ENCODE measurements at regions not wholly inside any gene's neighbourhood (a gene's known extent, or its start where the extent isn't known, plus 50 kb on each side); places are given as distances from the start of the nearest gene placed in this dataset.

DNA sequence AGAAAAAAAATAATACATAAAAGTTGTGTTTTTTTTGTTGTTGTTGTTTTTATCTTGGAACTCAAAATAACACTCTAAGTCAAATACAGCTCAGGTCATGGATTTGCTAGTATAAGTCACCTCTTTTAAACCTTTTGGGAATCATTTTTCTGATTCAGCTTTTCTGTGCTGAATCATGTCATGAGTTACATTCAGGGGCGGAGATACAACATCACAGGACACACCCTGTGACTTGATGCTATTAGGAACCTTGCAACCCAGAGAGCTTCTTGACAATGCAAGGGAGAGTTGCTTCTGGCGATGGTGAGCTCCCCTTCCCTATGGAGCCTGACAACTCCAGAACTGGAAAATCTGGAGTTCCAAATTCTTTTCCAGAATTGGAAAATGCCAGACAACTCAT, 358.3 kb upstream of the C16orf82 start:
- no peak for DNase-seq
- Histone ChIP-seq H3K4me1 (no peaks in the 10 kb centered on the region), H3K27me3 (no peaks in the 10 kb centered on the region), H3K4me3 (no peak overlapping the region), H3K27ac (no peak overlapping the region), H3K9ac (ENCODE audit: low read depth in 2 of 2, low read length in 2 of 2) (no peak overlapping the region), H3K9me3 (no peaks in the 10 kb centered on the region), H3K36me3 (no peaks in the 10 kb centered on the region)
- intact Hi-C loops (cut with DNase I): no loop called here
- TF ChIP-seq CTCF (IDR thresholded peaks at IDR 0.05): no peak

- Histone ChIP-seq H3K36me3 (no peaks in the 10 kb centered on the region), H3K27ac (no peak overlapping the region), H3K4me3 (no peak overlapping the region), H3K4me1 (no peaks in the 10 kb centered on the region), H3K27me3 (no peaks in the 10 kb centered on the region), H3K9me3 (no peaks in the 10 kb centered on the region), H3K9ac (ENCODE audit: low read depth in 2 of 2, low read length in 2 of 2) (no peak overlapping the region)
- intact Hi-C loops (cut with DNase I): no loop called here
- no peak for DNase-seq
- no peak for TF ChIP-seq CTCF (IDR thresholded peaks at IDR 0.05)
Observed at GRCh38 chr16:26709175-26709574, 357.6 kb upstream of the C16orf82 start.

- no peak for TF ChIP-seq CTCF (IDR thresholded peaks at IDR 0.05)
- no peak overlapping the region for H3K9ac ChIP-seq (ENCODE audit: low read depth in 2 of 2, low read length in 2 of 2)
- no peak overlapping the region for H3K4me3 ChIP-seq
- no peaks in the 10 kb centered on the region for H3K9me3 ChIP-seq
- intact Hi-C loops (cut with DNase I): no loop called here
- H3K36me3 ChIP-seq: no peaks in the 10 kb centered on the region
- no peaks in the 10 kb centered on the region for H3K4me1 ChIP-seq
- H3K27me3 ChIP-seq: no peaks in the 10 kb centered on the region
- DNase-seq: no peak
- no peak overlapping the region for H3K27ac ChIP-seq
Observed at GRCh38 chr16:26709754-26710153, 357.0 kb upstream of the C16orf82 start.

- TF ChIP-seq CTCF (IDR thresholded peaks at IDR 0.05): no peak
- no peaks in the 10 kb centered on the region for H3K9me3 ChIP-seq
- H3K4me3 ChIP-seq: no peak overlapping the region
- H3K4me1 ChIP-seq: no peaks in the 10 kb centered on the region
- intact Hi-C loops (cut with DNase I): no loop called here
- H3K36me3 ChIP-seq: no peaks in the 10 kb centered on the region
- no peak overlapping the region for H3K27ac ChIP-seq
- H3K9ac ChIP-seq (ENCODE audit: low read depth in 2 of 2, low read length in 2 of 2): no peak overlapping the region
- no peak for DNase-seq
- H3K27me3 ChIP-seq: no peaks in the 10 kb centered on the region
Observed at GRCh38 chr16:26710450-26710849, 356.3 kb upstream of the C16orf82 start.

DNA sequence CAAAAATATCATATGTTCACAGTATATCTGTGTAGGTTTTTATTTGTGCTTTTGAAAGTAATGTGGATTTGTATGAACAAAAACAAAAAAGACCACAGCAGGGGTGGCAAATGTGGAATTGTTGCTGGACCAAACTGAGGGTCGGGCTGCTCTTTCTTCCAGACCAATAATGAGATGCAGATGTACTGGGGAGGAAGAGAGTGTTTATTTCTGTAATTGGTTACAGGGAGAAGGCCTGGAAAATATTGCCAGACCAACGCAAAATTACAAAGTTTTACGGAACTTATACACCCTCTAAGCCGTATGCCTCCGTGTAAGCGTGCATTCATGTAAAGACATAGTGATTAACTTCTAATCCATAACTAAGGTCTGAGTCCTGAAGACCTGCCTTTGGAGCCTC, 353.9 kb upstream of the C16orf82 start:
- intact Hi-C loops (cut with DNase I): no loop called here
- Histone ChIP-seq H3K36me3 (no peaks in the 10 kb centered on the region), H3K9me3 (no peaks in the 10 kb centered on the region), H3K9ac (ENCODE audit: low read depth in 2 of 2, low read length in 2 of 2) (no peak overlapping the region), H3K27ac (no peak overlapping the region), H3K4me3 (no peak overlapping the region), H3K27me3 (no peaks in the 10 kb centered on the region), H3K4me1 (no peaks in the 10 kb centered on the region)
- no peak for DNase-seq
- no peak for TF ChIP-seq CTCF (IDR thresholded peaks at IDR 0.05)

- H3K36me3 ChIP-seq: no peaks in the 10 kb centered on the region
- no peak overlapping the region for H3K4me3 ChIP-seq
- no peak overlapping the region for H3K27ac ChIP-seq
- no peaks in the 10 kb centered on the region for H3K9me3 ChIP-seq
- TF ChIP-seq CTCF (IDR thresholded peaks at IDR 0.05): no peak
- no peaks in the 10 kb centered on the region for H3K4me1 ChIP-seq
- no peak overlapping the region for H3K9ac ChIP-seq (ENCODE audit: low read depth in 2 of 2, low read length in 2 of 2)
- DNase-seq: no peak
- intact Hi-C loops (cut with DNase I): no loop called here
- H3K27me3 ChIP-seq: no peaks in the 10 kb centered on the region
Observed at GRCh38 chr16:26715969-26716368, 350.8 kb upstream of the C16orf82 start.
